Progenitor cell of endocrine pancreas (in vitro differentiated cells): ENCODE measurements at regions not wholly inside any gene's neighbourhood (a gene's known extent, or its start where the extent isn't known, plus 50 kb on each side); places are given as distances from the start of the nearest gene placed in this dataset.
A peak's percentile ranks its signal among the peaks of the same experiment; 100 is the strongest.

Source experiments
- DNase-seq: peaks from one replicate; pipeline ENCODE4 v3.0.0; 2021; ENCODE audit warnings: low spot score; ENCODE audit not compliant: unreplicated experiment
- H3K27ac Mint-ChIP-seq: 2 replicates; pipeline ENCODE4 v1.8.0; 2021; ENCODE audit warnings: mild to moderate bottlenecking, moderate library complexity, mixed read lengths
- H3K27me3 Mint-ChIP-seq: 2 replicates; pipeline ENCODE4 v1.8.0; 2021; ENCODE audit warnings: mixed read lengths
- H3K36me3 Mint-ChIP-seq: 2 replicates; pipeline ENCODE4 v1.8.0; 2022; ENCODE audit warnings: mixed read lengths; ENCODE audit not compliant: insufficient read depth
- H3K4me1 Mint-ChIP-seq: 2 replicates; pipeline ENCODE4 v1.8.0; 2021; ENCODE audit warnings: low read depth, mixed read lengths
- H3K4me3 Mint-ChIP-seq: 2 replicates; pipeline ENCODE4 v1.8.0; 2021; ENCODE audit warnings: low read depth, mild to moderate bottlenecking, moderate library complexity, mixed read lengths
- H3K9me3 Mint-ChIP-seq: 2 replicates; pipeline ENCODE4 v1.8.0; 2021; ENCODE audit warnings: low read depth, mixed read lengths
- TF ChIP-seq, protein P1 (sequence below): fragments of 200-600 bp; sonication (generic); IDR thresholded peaks from one replicate; pipeline ENCODE4 v1.5.0; 2021; ENCODE audit warnings: antibody characterized with exemption, mild to moderate bottlenecking; ENCODE audit not compliant: unreplicated experiment

DNA sequence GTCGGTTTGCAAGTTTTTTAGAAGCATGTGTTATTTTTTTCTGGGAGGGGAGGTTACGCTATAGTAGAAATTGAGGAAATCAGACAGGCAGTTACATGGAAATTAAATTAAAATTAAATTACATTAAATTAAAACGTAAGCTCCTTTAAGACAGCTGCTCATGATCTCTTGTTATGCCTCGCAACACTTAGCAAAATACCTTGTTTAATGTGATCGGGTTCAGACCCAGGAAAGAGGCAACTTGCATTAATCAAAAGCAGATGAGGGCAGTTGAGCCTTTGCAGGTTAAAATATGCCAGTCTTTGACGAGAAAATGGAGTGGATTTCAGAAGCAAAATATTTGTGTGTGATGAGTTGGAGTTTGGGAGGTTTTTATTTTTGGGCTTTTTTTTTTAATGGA lies 651.8 kb downstream of the INHBA start:
- no peaks in the 10 kb centered on the region for H3K36me3 Mint-ChIP-seq
- peaks cover 23% of the 10 kb centered on the region for H3K4me1 Mint-ChIP-seq
- peaks cover 3% of the 10 kb centered on the region for H3K27me3 Mint-ChIP-seq
- peaks cover under 1% of the 10 kb centered on the region for H3K9me3 Mint-ChIP-seq
- H3K27ac Mint-ChIP-seq = no peak overlapping the region
- TF ChIP-seq, protein P1, sequence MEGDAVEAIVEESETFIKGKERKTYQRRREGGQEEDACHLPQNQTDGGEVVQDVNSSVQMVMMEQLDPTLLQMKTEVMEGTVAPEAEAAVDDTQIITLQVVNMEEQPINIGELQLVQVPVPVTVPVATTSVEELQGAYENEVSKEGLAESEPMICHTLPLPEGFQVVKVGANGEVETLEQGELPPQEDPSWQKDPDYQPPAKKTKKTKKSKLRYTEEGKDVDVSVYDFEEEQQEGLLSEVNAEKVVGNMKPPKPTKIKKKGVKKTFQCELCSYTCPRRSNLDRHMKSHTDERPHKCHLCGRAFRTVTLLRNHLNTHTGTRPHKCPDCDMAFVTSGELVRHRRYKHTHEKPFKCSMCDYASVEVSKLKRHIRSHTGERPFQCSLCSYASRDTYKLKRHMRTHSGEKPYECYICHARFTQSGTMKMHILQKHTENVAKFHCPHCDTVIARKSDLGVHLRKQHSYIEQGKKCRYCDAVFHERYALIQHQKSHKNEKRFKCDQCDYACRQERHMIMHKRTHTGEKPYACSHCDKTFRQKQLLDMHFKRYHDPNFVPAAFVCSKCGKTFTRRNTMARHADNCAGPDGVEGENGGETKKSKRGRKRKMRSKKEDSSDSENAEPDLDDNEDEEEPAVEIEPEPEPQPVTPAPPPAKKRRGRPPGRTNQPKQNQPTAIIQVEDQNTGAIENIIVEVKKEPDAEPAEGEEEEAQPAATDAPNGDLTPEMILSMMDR = no peak
- H3K4me3 Mint-ChIP-seq = no peak overlapping the region
- DNase-seq = no peak

DNA sequence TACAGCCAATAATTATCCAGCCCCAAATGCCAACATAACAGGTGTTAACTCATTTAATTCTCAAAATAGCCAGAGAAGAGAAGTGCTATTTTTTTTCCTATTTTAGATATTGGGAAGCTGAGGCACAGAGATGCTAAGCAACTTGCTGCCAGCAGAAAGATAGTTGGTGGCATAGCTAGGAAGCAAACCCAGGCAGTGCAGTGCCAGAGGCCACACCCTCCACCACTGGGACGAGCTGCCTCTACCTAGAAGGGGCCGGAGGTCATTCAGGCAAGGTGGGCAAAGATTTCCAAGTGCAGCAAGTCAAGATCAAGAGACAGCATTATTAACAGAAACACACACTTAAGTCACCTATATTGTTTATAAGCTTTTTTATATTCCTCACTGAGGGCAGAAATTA lies 654.1 kb downstream of the INHBA start:
- Mint-ChIP-seq H3K27me3 (peaks cover 3% of the 10 kb centered on the region), H3K36me3 (no peaks in the 10 kb centered on the region), H3K9me3 (no peaks in the 10 kb centered on the region), H3K4me3 (no peak overlapping the region), H3K4me1 (peaks cover 23% of the 10 kb centered on the region), H3K27ac (no peak overlapping the region)
- TF ChIP-seq, protein P1 = no peak
- no peak for DNase-seq

DNA sequence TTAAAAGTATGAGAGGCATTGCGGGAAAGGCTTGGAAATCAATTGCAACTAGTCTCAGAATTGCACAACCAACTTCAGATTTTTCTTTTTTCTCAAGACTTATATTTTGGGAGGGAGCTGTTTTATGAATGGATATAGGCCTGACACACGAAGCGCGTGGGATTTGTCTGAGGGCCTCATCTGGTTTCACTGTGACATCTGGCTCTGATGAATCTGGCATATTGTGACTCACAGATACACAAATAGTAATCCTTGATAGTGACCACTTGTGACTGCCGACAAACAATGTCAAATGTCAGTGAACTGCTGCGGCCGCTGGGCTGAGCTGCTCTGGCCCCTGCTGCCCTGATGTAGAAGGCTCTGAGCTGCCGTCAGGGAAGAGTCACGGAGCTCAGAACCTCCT lies 655.1 kb downstream of the INHBA start:
- peaks cover 3% of the 10 kb centered on the region for H3K27me3 Mint-ChIP-seq
- H3K27ac Mint-ChIP-seq = no peak overlapping the region
- H3K4me3 Mint-ChIP-seq = no peak overlapping the region
- TF ChIP-seq, protein P1 = no peak
- no peaks in the 10 kb centered on the region for H3K36me3 Mint-ChIP-seq
- no peak for DNase-seq
- H3K4me1 Mint-ChIP-seq = peaks cover 23% of the 10 kb centered on the region
- H3K9me3 Mint-ChIP-seq = peaks cover 3% of the 10 kb centered on the region

DNA sequence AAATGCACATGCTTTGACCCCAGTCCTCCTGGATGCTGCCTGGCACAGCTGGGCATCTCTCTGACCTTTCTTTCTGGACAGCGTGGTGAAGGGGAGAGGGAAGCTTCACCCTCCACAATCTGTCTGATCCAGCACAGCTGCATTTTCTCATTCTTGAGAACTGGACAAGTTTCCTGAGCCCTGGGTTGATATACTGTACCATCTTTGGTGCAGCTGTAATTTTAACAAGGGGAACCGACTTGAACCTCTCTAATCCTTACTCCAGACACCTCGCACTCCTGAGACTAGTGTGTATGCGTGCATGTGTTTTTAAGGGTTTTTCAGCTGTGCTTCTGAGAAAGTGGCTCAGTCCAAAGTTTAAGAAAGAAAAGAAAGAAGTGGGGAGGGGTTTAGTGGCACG lies 655.7 kb downstream of the INHBA start:
- Mint-ChIP-seq H3K9me3 (peaks cover 3% of the 10 kb centered on the region), H3K36me3 (no peaks in the 10 kb centered on the region), H3K27me3 (peaks cover 3% of the 10 kb centered on the region), H3K4me3 (no peak overlapping the region), H3K4me1 (peaks cover 23% of the 10 kb centered on the region), H3K27ac (no peak overlapping the region)
- DNase-seq = no peak
- TF ChIP-seq, protein P1 = no peak

DNA sequence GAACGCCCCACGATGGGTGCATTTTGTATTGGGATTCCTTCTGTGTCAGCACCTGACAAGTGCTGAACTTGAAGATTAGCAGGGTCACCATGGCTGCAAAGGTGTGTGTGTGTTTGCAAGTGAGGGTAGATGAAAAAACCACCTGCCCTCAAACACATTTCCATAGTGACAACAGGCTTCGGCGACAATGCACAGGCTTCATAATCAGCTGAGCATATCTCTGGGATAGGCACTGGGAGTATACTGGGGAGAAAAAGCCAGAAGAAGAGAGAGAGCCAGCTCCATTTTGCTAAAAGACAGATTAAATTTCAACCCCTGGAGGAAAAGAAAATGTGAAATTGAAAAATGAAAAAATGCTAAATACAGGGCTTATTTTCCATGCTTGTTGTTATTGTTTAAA lies 656.1 kb downstream of the INHBA start:
- Mint-ChIP-seq H3K27me3 (no peaks in the 10 kb centered on the region), H3K36me3 (no peaks in the 10 kb centered on the region), H3K9me3 (peaks cover 3% of the 10 kb centered on the region), H3K4me1 (peaks cover 23% of the 10 kb centered on the region), H3K4me3 (no peak overlapping the region), H3K27ac (peak overlapping the region; percentile 18)
- DNase-seq = no peak
- TF ChIP-seq, protein P1 = no peak
